ENCODE measurements at regions not wholly inside any gene's neighbourhood (a gene's known extent, or its start where the extent isn't known, plus 50 kb on each side); places are given as distances from the start of the nearest gene placed in this dataset.
"Not testable (repeated sequence)": the region's sequence is repeated elsewhere in the genome, so short reads cannot be mapped to it uniquely, and the experiment has no call there.

GRCh38 chr9:65395121-65395520 lies 110.1 kb upstream of the FOXD4L5 start:
- not testable (repeated sequence) for TF ChIP-seq CTCF, POLR2A (IDR thresholded peaks at IDR 0.05)

Measured in esophagus squamous epithelium (tissue), 4 donors.